HG02981 (cell line): ENCODE measurements at regions not wholly inside any gene's neighbourhood (a gene's known extent, or its start where the extent isn't known, plus 50 kb on each side); places are given as distances from the start of the nearest gene placed in this dataset.

Experiments
- ATAC-seq: cut with Tn5 transposase; IDR thresholded peaks from one replicate; pipeline ENCODE4 v1.9.1; 2021; ENCODE audit warnings: mild to moderate bottlenecking, moderate library complexity; ENCODE audit not compliant: unreplicated experiment

- no peak for ATAC-seq
Observed at GRCh38 chr17:14777291-14777690, 476.4 kb downstream of the HS3ST3B1 start.

GRCh38 chr17:14776791-14777190, 475.9 kb downstream of the HS3ST3B1 start:
- ATAC-seq = no peak

GRCh38 chr17:14775731-14776492, 475.0 kb downstream of the HS3ST3B1 start:
- no peak for ATAC-seq

GRCh38 chr17:14774774-14775173, 473.9 kb downstream of the HS3ST3B1 start:
- no peak for ATAC-seq

- ATAC-seq = no peak
Observed at GRCh38 chr17:14772776-14773175, 471.9 kb downstream of the HS3ST3B1 start.

GRCh38 chr17:14771543-14771942, 470.7 kb downstream of the HS3ST3B1 start:
- ATAC-seq = no peak

- no peak for ATAC-seq
Observed at GRCh38 chr17:14768923-14769322, 468.0 kb downstream of the HS3ST3B1 start.

GRCh38 chr17:14762736-14763479, 462.0 kb downstream of the HS3ST3B1 start:
- no peak for ATAC-seq

- peak; percentile 65 for ATAC-seq
Observed at GRCh38 chr17:14760719-14761411, 460.0 kb downstream of the HS3ST3B1 start.

- ATAC-seq = peak; percentile 36
Observed at GRCh38 chr17:14760212-14760611, 459.3 kb downstream of the HS3ST3B1 start.

- no peak for ATAC-seq
Observed at GRCh38 chr17:14759325-14759724, 458.4 kb downstream of the HS3ST3B1 start.

GRCh38 chr17:14756479-14756878, 455.6 kb downstream of the HS3ST3B1 start:
- ATAC-seq = no peak

- ATAC-seq = no peak
Observed at GRCh38 chr17:14755002-14755401, 454.1 kb downstream of the HS3ST3B1 start.

GRCh38 chr17:14753383-14753782, 452.5 kb downstream of the HS3ST3B1 start:
- no peak for ATAC-seq

- ATAC-seq = no peak
Observed at GRCh38 chr17:14752011-14752410, 451.1 kb downstream of the HS3ST3B1 start.

GRCh38 chr17:14750866-14751265, 450.0 kb downstream of the HS3ST3B1 start:
- no peak for ATAC-seq

GRCh38 chr17:14749269-14749668, 448.4 kb downstream of the HS3ST3B1 start:
- ATAC-seq = no peak

GRCh38 chr17:14748036-14748710, 447.3 kb downstream of the HS3ST3B1 start:
- ATAC-seq = no peak

GRCh38 chr17:14747603-14747950, 446.7 kb downstream of the HS3ST3B1 start:
- no peak for ATAC-seq

- ATAC-seq = no peak
Observed at GRCh38 chr17:14746822-14747602, 446.1 kb downstream of the HS3ST3B1 start.
